ENCODE measurements at regions not wholly inside any gene's neighbourhood (a gene's known extent, or its start where the extent isn't known, plus 50 kb on each side); places are given as distances from the start of the nearest gene placed in this dataset.
"Not testable (repeated sequence)": the region's sequence is repeated elsewhere in the genome, so short reads cannot be mapped to it uniquely, and the experiment has no call there.

GRCh38 chrY:9154552-9154951 lies 182.7 kb upstream of the TSPY4 start:
- H4K20me1 ChIP-seq (ENCODE audit: insufficient read depth, low read length); BruUV-seq (replicated peaks); H3K9me2 ChIP-seq (ENCODE audit: insufficient read depth, low read length); H3K27ac ChIP-seq (ENCODE audit: low read depth, low read length, poor library complexity, severe bottlenecking); POLR2A ChIA-PET; H3K36me3 ChIP-seq (ENCODE audit: insufficient read depth, low read length); DNase-seq (ENCODE audit: low spot score); intact Hi-C loops (cut with micrococcal nuclease; ENCODE audit: unreplicated experiment); H3K9me3 ChIP-seq (ENCODE audit: low read length); H3K79me2 ChIP-seq (ENCODE audit: insufficient read depth, low read depth, low read length); H2AFZ ChIP-seq (ENCODE audit: low read length); H3K4me1 ChIP-seq (ENCODE audit: insufficient read depth, low read length, poor library complexity, severe bottlenecking); CTCF ChIA-PET (ENCODE audit: unreplicated experiment); H3K4me2 ChIP-seq (ENCODE audit: low read length); H3K4me3 ChIP-seq (ENCODE audit: low read depth, low read length, poor library complexity, severe bottlenecking): not testable (repeated sequence)

GRCh38 chrY:9155721-9156120 lies 181.5 kb upstream of the TSPY4 start:
- H3K4me1 ChIP-seq (ENCODE audit: insufficient read depth, low read length, poor library complexity, severe bottlenecking), result no peaks in the 10 kb centered on the region
- TF ChIP-seq CTCF (conservative IDR thresholded peaks at IDR 0.05; ENCODE audit: low read length) (no peak), EZH2phosphoT487 (IDR thresholded peaks at IDR 0.05; ENCODE audit: borderline replicate concordance, low read depth, low read length) (no peak)
- BruUV-seq (replicated peaks), result no TSS peak
- H3K9me2 ChIP-seq (ENCODE audit: insufficient read depth, low read length), result no peaks in the 10 kb centered on the region
- DNase-seq (ENCODE audit: low spot score), result no peak
- H3K27ac ChIP-seq (ENCODE audit: low read depth, low read length, poor library complexity, severe bottlenecking), result no peak overlapping the region
- H4K20me1 ChIP-seq (ENCODE audit: insufficient read depth, low read length), result no peaks in the 10 kb centered on the region
- ChIA-PET CTCF (ENCODE audit: unreplicated experiment) (no interaction called here), POLR2A (no interaction called here)
- H3K36me3 ChIP-seq (ENCODE audit: insufficient read depth, low read length), result no peaks in the 10 kb centered on the region; the same call in 1 of the 2 replicates
- H2AFZ ChIP-seq (ENCODE audit: low read length), result no peak overlapping the region
- H3K79me2 ChIP-seq (ENCODE audit: insufficient read depth, low read depth, low read length), result no peaks in the 10 kb centered on the region
- no peak overlapping the region for H3K4me3 ChIP-seq (ENCODE audit: low read depth, low read length, poor library complexity, severe bottlenecking)
- H3K4me2 ChIP-seq (ENCODE audit: low read length), result no peak overlapping the region
- H3K9me3 ChIP-seq (ENCODE audit: low read length), result no peaks in the 10 kb centered on the region
- intact Hi-C loops (cut with micrococcal nuclease; ENCODE audit: unreplicated experiment), result no loop called here

GRCh38 chrY:9158616-9159015 lies 178.6 kb upstream of the TSPY4 start:
- DNase-seq (ENCODE audit: low spot score), result no peak
- Histone ChIP-seq H3K4me2 (ENCODE audit: low read length) (no peak overlapping the region), H3K36me3 (ENCODE audit: insufficient read depth, low read length) (no peaks in the 10 kb centered on the region; the same call in 1 of the 2 replicates), H3K4me1 (ENCODE audit: insufficient read depth, low read length, poor library complexity, severe bottlenecking) (peaks cover 12% of the 10 kb centered on the region), H4K20me1 (ENCODE audit: insufficient read depth, low read length) (no peaks in the 10 kb centered on the region), H3K9me2 (ENCODE audit: insufficient read depth, low read length) (no peaks in the 10 kb centered on the region), H3K79me2 (ENCODE audit: insufficient read depth, low read depth, low read length) (no peaks in the 10 kb centered on the region), H2AFZ (ENCODE audit: low read length) (no peak overlapping the region), H3K4me3 (ENCODE audit: low read depth, low read length, poor library complexity, severe bottlenecking) (no peak overlapping the region), H3K27ac (ENCODE audit: low read depth, low read length, poor library complexity, severe bottlenecking) (no peak overlapping the region), H3K9me3 (ENCODE audit: low read length) (no peaks in the 10 kb centered on the region)
- TF ChIP-seq CTCF (conservative IDR thresholded peaks at IDR 0.05; ENCODE audit: low read length) (no peak), EZH2phosphoT487 (IDR thresholded peaks at IDR 0.05; ENCODE audit: borderline replicate concordance, low read depth, low read length) (no peak)
- ChIA-PET CTCF (ENCODE audit: unreplicated experiment) (no interaction called here), POLR2A (no interaction called here)
- intact Hi-C loops (cut with micrococcal nuclease; ENCODE audit: unreplicated experiment), result no loop called here
- no TSS peak for BruUV-seq (replicated peaks)

- H2AFZ ChIP-seq (ENCODE audit: low read length); intact Hi-C loops (cut with micrococcal nuclease; ENCODE audit: unreplicated experiment); H3K79me2 ChIP-seq (ENCODE audit: insufficient read depth, low read depth, low read length); H3K9me3 ChIP-seq (ENCODE audit: low read length); H3K36me3 ChIP-seq (ENCODE audit: insufficient read depth, low read length); CTCF ChIA-PET (ENCODE audit: unreplicated experiment); H3K27ac ChIP-seq (ENCODE audit: low read depth, low read length, poor library complexity, severe bottlenecking); H3K9me2 ChIP-seq (ENCODE audit: insufficient read depth, low read length); DNase-seq (ENCODE audit: low spot score); BruUV-seq (replicated peaks); H3K4me2 ChIP-seq (ENCODE audit: low read length); H4K20me1 ChIP-seq (ENCODE audit: insufficient read depth, low read length); H3K4me3 ChIP-seq (ENCODE audit: low read depth, low read length, poor library complexity, severe bottlenecking): not testable (repeated sequence)
- POLR2A ChIA-PET, result interaction anchor here (0.9 kb wide), 1 partner anchor 10 kb away, joined by 3 read pairs; no protein-coding TSS in a partner anchor
- peaks cover 13% of the 10 kb centered on the region for H3K4me1 ChIP-seq (ENCODE audit: insufficient read depth, low read length, poor library complexity, severe bottlenecking)
Measured at GRCh38 chrY:9160331-9160730, 176.9 kb upstream of the TSPY4 start.

GRCh38 chrY:9160976-9161375 lies 176.3 kb upstream of the TSPY4 start:
- POLR2A ChIA-PET, result interaction anchor here (0.9 kb wide), 1 partner anchor 11 kb away, joined by 3 read pairs; no protein-coding TSS in a partner anchor
- intact Hi-C loops (cut with micrococcal nuclease; ENCODE audit: unreplicated experiment); BruUV-seq (replicated peaks); H3K36me3 ChIP-seq (ENCODE audit: insufficient read depth, low read length); DNase-seq (ENCODE audit: low spot score); H3K79me2 ChIP-seq (ENCODE audit: insufficient read depth, low read depth, low read length); H4K20me1 ChIP-seq (ENCODE audit: insufficient read depth, low read length); CTCF ChIA-PET (ENCODE audit: unreplicated experiment); H3K9me3 ChIP-seq (ENCODE audit: low read length); H2AFZ ChIP-seq (ENCODE audit: low read length); H3K4me3 ChIP-seq (ENCODE audit: low read depth, low read length, poor library complexity, severe bottlenecking); H3K4me2 ChIP-seq (ENCODE audit: low read length); H3K9me2 ChIP-seq (ENCODE audit: insufficient read depth, low read length); H3K27ac ChIP-seq (ENCODE audit: low read depth, low read length, poor library complexity, severe bottlenecking): not testable (repeated sequence)
- H3K4me1 ChIP-seq (ENCODE audit: insufficient read depth, low read length, poor library complexity, severe bottlenecking), result peaks cover 13% of the 10 kb centered on the region

Data from OCI-LY7 (cell line).